ENCODE measurements at regions not wholly inside any gene's neighbourhood (a gene's known extent, or its start where the extent isn't known, plus 50 kb on each side); places are given as distances from the start of the nearest gene placed in this dataset.
"Not testable (repeated sequence)": the region's sequence is repeated elsewhere in the genome, so short reads cannot be mapped to it uniquely, and the experiment has no call there.

- H3K36me3 ChIP-seq (ENCODE audit: control insufficient read depth, insufficient read depth, low read length); BruUV-seq (replicated peaks); CTCF ChIA-PET; intact Hi-C loops (cut with micrococcal nuclease; ENCODE audit: unreplicated experiment); H3K27me3 ChIP-seq (ENCODE audit: control insufficient read depth, insufficient read depth, low read length); in situ Hi-C loops (cut with HindIII; ENCODE audit: low pct_unique_long_range_greater_than_20kb, low sequenced_read_pairs); H3K9me3 ChIP-seq (ENCODE audit: control insufficient read depth, insufficient read depth, low read depth, low read length); H3K4me3 ChIP-seq (ENCODE audit: low read depth in 2 of 2, low read length in 2 of 2); ATAC-seq; H3K27ac ChIP-seq (ENCODE audit: low read length); DNase-seq (ENCODE audit: low read depth, low spot score); H3K4me1 ChIP-seq (ENCODE audit: control insufficient read depth, insufficient read depth, low read length); POLR2A ChIA-PET: not testable (repeated sequence)
These were observed 111.1 kb downstream of the GOLGA6L6 start for GRCh38 chr15:20430495-20430894.

GRCh38 chr15:20420710-20421109 is 120.9 kb downstream of the GOLGA6L6 start:
- H3K27ac ChIP-seq (ENCODE audit: low read length); CTCF ChIA-PET; H3K4me3 ChIP-seq (ENCODE audit: low read depth in 2 of 2, low read length in 2 of 2); DNase-seq (ENCODE audit: low read depth, low spot score); H3K4me1 ChIP-seq (ENCODE audit: control insufficient read depth, insufficient read depth, low read length); H3K9me3 ChIP-seq (ENCODE audit: control insufficient read depth, insufficient read depth, low read depth, low read length); ATAC-seq; H3K36me3 ChIP-seq (ENCODE audit: control insufficient read depth, insufficient read depth, low read length); POLR2A ChIA-PET; intact Hi-C loops (cut with micrococcal nuclease; ENCODE audit: unreplicated experiment); BruUV-seq (replicated peaks); in situ Hi-C loops (cut with HindIII; ENCODE audit: low pct_unique_long_range_greater_than_20kb, low sequenced_read_pairs); H3K27me3 ChIP-seq (ENCODE audit: control insufficient read depth, insufficient read depth, low read length): not testable (repeated sequence)

- H3K4me1 ChIP-seq (ENCODE audit: control insufficient read depth, insufficient read depth, low read length); H3K27ac ChIP-seq (ENCODE audit: low read length); H3K36me3 ChIP-seq (ENCODE audit: control insufficient read depth, insufficient read depth, low read length); in situ Hi-C loops (cut with HindIII; ENCODE audit: low pct_unique_long_range_greater_than_20kb, low sequenced_read_pairs); H3K9me3 ChIP-seq (ENCODE audit: control insufficient read depth, insufficient read depth, low read depth, low read length); BruUV-seq (replicated peaks); DNase-seq (ENCODE audit: low read depth, low spot score); CTCF ChIA-PET; H3K4me3 ChIP-seq (ENCODE audit: low read depth in 2 of 2, low read length in 2 of 2); intact Hi-C loops (cut with micrococcal nuclease; ENCODE audit: unreplicated experiment); H3K27me3 ChIP-seq (ENCODE audit: control insufficient read depth, insufficient read depth, low read length); POLR2A ChIA-PET; ATAC-seq: not testable (repeated sequence)
These were observed 125.0 kb downstream of the GOLGA6L6 start for GRCh38 chr15:20416618-20417017.

GRCh38 chr15:20409667-20410198 is 131.9 kb downstream of the GOLGA6L6 start:
- H3K36me3 ChIP-seq (ENCODE audit: control insufficient read depth, insufficient read depth, low read length); H3K4me3 ChIP-seq (ENCODE audit: low read depth in 2 of 2, low read length in 2 of 2); ATAC-seq; CTCF ChIA-PET; H3K27ac ChIP-seq (ENCODE audit: low read length); POLR2A ChIA-PET; BruUV-seq (replicated peaks); H3K4me1 ChIP-seq (ENCODE audit: control insufficient read depth, insufficient read depth, low read length); H3K9me3 ChIP-seq (ENCODE audit: control insufficient read depth, insufficient read depth, low read depth, low read length); intact Hi-C loops (cut with micrococcal nuclease; ENCODE audit: unreplicated experiment); DNase-seq (ENCODE audit: low read depth, low spot score); in situ Hi-C loops (cut with HindIII; ENCODE audit: low pct_unique_long_range_greater_than_20kb, low sequenced_read_pairs); H3K27me3 ChIP-seq (ENCODE audit: control insufficient read depth, insufficient read depth, low read length): not testable (repeated sequence)

GRCh38 chr15:20409247-20409646 is 132.4 kb downstream of the GOLGA6L6 start:
- no peak overlapping the region for H3K4me3 ChIP-seq (ENCODE audit: low read depth in 2 of 2, low read length in 2 of 2)
- ChIA-PET CTCF (no interaction called here), POLR2A (no interaction called here)
- BruUV-seq (replicated peaks), result no TSS peak
- intact Hi-C loops (cut with micrococcal nuclease; ENCODE audit: unreplicated experiment), result no loop called here
- H3K27me3 ChIP-seq (ENCODE audit: control insufficient read depth, insufficient read depth, low read length), result no peaks in the 10 kb centered on the region
- H3K27ac ChIP-seq (ENCODE audit: low read length), result no peak overlapping the region
- in situ Hi-C loops (cut with HindIII; ENCODE audit: low pct_unique_long_range_greater_than_20kb, low sequenced_read_pairs), result no loop called here
- no peak for TF ChIP-seq TCF7L2 (IDR thresholded peaks at IDR 0.05; ENCODE audit: low read depth, low read length)
- no peak for TF ChIP-seq CTCF (IDR thresholded peaks at IDR 0.05)
- no peak for TF ChIP-seq SIN3A (IDR thresholded peaks at IDR 0.05; ENCODE audit: borderline replicate concordance, insufficient read depth, low read depth, low read length)
- TF ChIP-seq POLR2AphosphoS5 (IDR thresholded peaks at IDR 0.05; ENCODE audit: low read depth, low read length), result no peak
- no peak for TF ChIP-seq REST (IDR thresholded peaks at IDR 0.05; ENCODE audit: insufficient read depth in 1 of 2, low read depth in 2 of 2, low read length in 1 of 2)
- no peak for DNase-seq (ENCODE audit: low read depth, low spot score)
- 0 out of 2 replicates have a peak, but pooled peaks cover 3% of the 10 kb centered on the region for H3K9me3 ChIP-seq (ENCODE audit: control insufficient read depth, insufficient read depth, low read depth, low read length)
- ATAC-seq, result no peak
- no peaks in the 10 kb centered on the region for H3K4me1 ChIP-seq (ENCODE audit: control insufficient read depth, insufficient read depth, low read length)
- no peaks in the 10 kb centered on the region for H3K36me3 ChIP-seq (ENCODE audit: control insufficient read depth, insufficient read depth, low read length)

All from Panc1 (cell line).